CD4-positive, alpha-beta T cell treated with Interleukin-4 for 1 hour (primary cell): ENCODE measurements at regions not wholly inside any gene's neighbourhood (a gene's known extent, or its start where the extent isn't known, plus 50 kb on each side); places are given as distances from the start of the nearest gene placed in this dataset.
"Not testable (repeated sequence)": the region's sequence is repeated elsewhere in the genome, so short reads cannot be mapped to it uniquely, and the experiment has no call there.

Experiments used
- DNase-seq, 2 donors: peaks; one replicate each; pipeline ENCODE4 v3.0.0-alpha.2; 2020 to 2022

- no peak for DNase-seq
Measured at GRCh38 chr6:103507052-103507451, 1352.7 kb downstream of the HACE1 start.

- DNase-seq = no peak
Measured at GRCh38 chr6:103505155-103505518, 1354.6 kb downstream of the HACE1 start.

GRCh38 chr6:103504501-103505154 is 1355.1 kb downstream of the HACE1 start:
- DNase-seq = no peak

- not testable (repeated sequence) for DNase-seq
Measured at GRCh38 chr6:103496588-103496987, 1363.1 kb downstream of the HACE1 start.

- no peak for DNase-seq
Measured at GRCh38 chr6:103456652-103457051, 1403.1 kb downstream of the HACE1 start.

GRCh38 chr6:103455275-103455674 is 1404.4 kb downstream of the HACE1 start:
- no peak for DNase-seq

- no peak for DNase-seq
Measured at GRCh38 chr6:103409475-103409874, 1450.2 kb downstream of the HACE1 start.

GRCh38 chr6:103405321-103405720 is 1454.4 kb downstream of the HACE1 start:
- DNase-seq = no peak

GRCh38 chr6:103404799-103405198 is 1454.9 kb downstream of the HACE1 start:
- DNase-seq = no peak

GRCh38 chr6:103396768-103397167 is 1463.0 kb downstream of the HACE1 start:
- DNase-seq = no peak

GRCh38 chr6:103379272-103379671 is 1480.4 kb downstream of the HACE1 start:
- DNase-seq = no peak

GRCh38 chr6:103367212-103367611 is 1492.5 kb downstream of the HACE1 start:
- DNase-seq = no peak

GRCh38 chr6:103356531-103356930 is 1503.2 kb downstream of the HACE1 start:
- no peak for DNase-seq

- DNase-seq = no peak
Measured at GRCh38 chr6:103344554-103345163, 1515.1 kb downstream of the HACE1 start.

GRCh38 chr6:103335412-103335811 is 1524.3 kb downstream of the HACE1 start:
- DNase-seq = no peak

- DNase-seq = no peak
Measured at GRCh38 chr6:103326760-103327757, 1532.7 kb downstream of the HACE1 start.

GRCh38 chr6:103313432-103313831 is 1546.3 kb downstream of the HACE1 start:
- no peak for DNase-seq

- DNase-seq = not testable (repeated sequence)
Measured at GRCh38 chr6:103294376-103294775, 1565.3 kb downstream of the HACE1 start.

GRCh38 chr6:103284835-103285234 is 1574.9 kb downstream of the HACE1 start:
- DNase-seq = no peak

GRCh38 chr6:103280417-103280816 is 1579.3 kb downstream of the HACE1 start:
- DNase-seq = no peak

GRCh38 chr6:103277936-103278335 is 1581.8 kb downstream of the HACE1 start:
- DNase-seq = no peak

GRCh38 chr6:103273048-103273447 is 1586.7 kb downstream of the HACE1 start:
- DNase-seq = no peak

GRCh38 chr6:103269581-103269980 is 1590.1 kb downstream of the HACE1 start:
- DNase-seq = no peak

GRCh38 chr6:103268335-103268734 is 1591.4 kb downstream of the HACE1 start:
- no peak for DNase-seq
